ENCODE measurements at regions not wholly inside any gene's neighbourhood (a gene's known extent, or its start where the extent isn't known, plus 50 kb on each side); places are given as distances from the start of the nearest gene placed in this dataset.

GRCh38 chr22:33144721-33145120 lies 86.5 kb upstream of the SYN3 start:
- no peak for TF ChIP-seq CTCF (optimal IDR thresholded peaks at IDR 0.05 in 1 of 3, IDR thresholded peaks at IDR 0.05 in 1 of 3, conservative IDR thresholded peaks at IDR 0.05 in 1 of 3; ENCODE audit: extremely low read depth in 1 of 3, insufficient read depth in 2 of 3, low read length in 3 of 3)
- TF ChIP-seq EZH2 (IDR thresholded peaks at IDR 0.05; ENCODE audit: low read length): no peak

Measured in keratinocyte (primary cell).